HUES6 (cell line): ENCODE measurements at regions not wholly inside any gene's neighbourhood (a gene's known extent, or its start where the extent isn't known, plus 50 kb on each side); places are given as distances from the start of the nearest gene placed in this dataset.
"Not testable (repeated sequence)": the region's sequence is repeated elsewhere in the genome, so short reads cannot be mapped to it uniquely, and the experiment has no call there.

Source experiments
- H3K27ac ChIP-seq: 2 replicates; pipeline ENCODE4 v1.7.0; 2013; ENCODE audit warnings: low read depth, mild to moderate bottlenecking, low read length, inconsistent platforms
- H3K27me3 ChIP-seq: 2 replicates; pipeline ENCODE4 v1.6.1; 2013; ENCODE audit warnings: low read length; ENCODE audit not compliant: control insufficient read depth, insufficient read depth
- H3K36me3 ChIP-seq: 2 replicates; pipeline ENCODE4 v1.6.1; 2013; ENCODE audit warnings: low read length; ENCODE audit not compliant: control insufficient read depth, insufficient read depth
- H3K4me1 ChIP-seq: 2 replicates; pipeline ENCODE4 v1.6.1; 2013; ENCODE audit warnings: low read length; ENCODE audit not compliant: control insufficient read depth, insufficient read depth
- H3K4me3 ChIP-seq: 2 replicates; pipeline ENCODE4 v1.5.1; 2013; ENCODE audit warnings: low read depth, low read length
- H3K9ac ChIP-seq: one replicate; pipeline ENCODE4 v1.6.1; 2013; ENCODE audit warnings: mild to moderate bottlenecking, low read length
- H3K9me3 ChIP-seq: 2 replicates; pipeline ENCODE4 v1.6.1; 2013; ENCODE audit warnings: low read depth, low read length; ENCODE audit not compliant: control insufficient read depth, insufficient read depth

DNA sequence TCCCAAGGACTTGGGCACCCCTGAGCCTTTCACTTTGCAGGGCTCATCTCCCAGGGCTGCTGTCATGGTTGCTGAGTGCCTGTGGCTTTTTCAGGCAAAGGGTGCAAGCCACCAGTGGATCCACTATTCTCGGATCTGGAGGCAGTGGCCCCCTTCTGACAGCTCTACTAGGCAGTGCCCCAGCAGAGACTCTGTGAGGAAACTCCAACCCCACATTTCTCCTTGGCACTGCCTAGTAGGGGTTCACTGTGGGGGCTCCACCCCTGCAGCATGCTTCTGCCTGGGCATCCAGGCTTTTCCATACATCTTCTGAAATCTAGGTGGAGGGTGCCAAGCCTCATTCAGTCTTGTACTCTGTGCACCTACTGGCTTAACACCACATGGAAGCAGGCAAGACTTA is 675.0 kb upstream of the MBL2 start:
- Histone ChIP-seq H3K36me3 (0 out of 2 replicates have a peak, but pooled peaks cover 7% of the 10 kb centered on the region), H3K27ac (no peak overlapping the region), H3K4me1 (no peaks in the 10 kb centered on the region), H3K9me3 (peaks cover 29% of the 10 kb centered on the region), H3K9ac (no peak overlapping the region), H3K4me3 (no peak overlapping the region), H3K27me3 (no peaks in the 10 kb centered on the region)

DNA sequence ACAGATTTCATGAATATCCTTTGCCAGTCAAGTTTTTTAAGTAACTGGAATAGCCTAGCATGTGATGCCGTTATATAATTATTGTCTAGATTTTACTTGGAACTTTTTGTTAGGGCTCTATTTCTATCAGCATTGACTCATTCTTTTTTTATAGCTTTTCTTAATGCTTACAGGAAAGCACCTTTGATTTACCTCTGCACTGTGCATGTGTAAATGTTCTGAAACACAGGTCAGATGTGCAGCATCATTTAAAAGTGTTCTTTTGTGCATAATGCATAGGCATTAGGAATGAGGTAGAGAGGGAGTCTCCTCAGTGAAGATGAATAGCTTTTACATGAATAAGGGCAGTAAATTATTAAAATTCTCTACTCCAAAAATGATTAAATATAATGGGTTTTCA is 669.3 kb upstream of the MBL2 start:
- Histone ChIP-seq H3K27ac (no peak overlapping the region), H3K9ac (no peak overlapping the region), H3K36me3 (0 out of 2 replicates have a peak, but pooled peaks cover 1% of the 10 kb centered on the region), H3K27me3 (no peaks in the 10 kb centered on the region), H3K4me1 (no peaks in the 10 kb centered on the region; the same call in 1 of the 2 replicates), H3K9me3 (peaks cover 8% of the 10 kb centered on the region), H3K4me3 (no peak overlapping the region)

DNA sequence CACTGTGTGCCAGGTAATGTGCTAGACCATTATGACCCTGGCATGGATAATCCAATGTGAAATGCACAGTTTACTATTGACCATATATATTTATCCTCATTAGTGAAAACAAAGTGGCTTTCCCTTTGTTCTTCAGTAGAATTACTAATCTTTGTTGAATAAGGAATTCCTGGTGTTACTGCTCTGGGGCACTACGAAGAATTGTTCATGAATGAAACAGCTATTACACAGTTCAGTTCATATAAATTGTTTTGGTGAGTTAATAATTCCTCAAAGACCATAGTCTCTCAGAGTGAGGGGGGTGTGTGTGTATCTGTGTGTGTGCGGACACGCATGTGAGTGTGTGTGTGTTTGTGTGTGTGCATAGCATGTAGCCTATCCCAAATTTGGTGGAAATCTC is 668.0 kb upstream of the MBL2 start:
- Histone ChIP-seq H3K4me1 (no peaks in the 10 kb centered on the region; the same call in 1 of the 2 replicates), H3K27me3 (no peaks in the 10 kb centered on the region), H3K9me3 (no peaks in the 10 kb centered on the region; the same call in 1 of the 2 replicates), H3K9ac (no peak overlapping the region), H3K4me3 (no peak overlapping the region), H3K27ac (no peak overlapping the region), H3K36me3 (no peaks in the 10 kb centered on the region)

DNA sequence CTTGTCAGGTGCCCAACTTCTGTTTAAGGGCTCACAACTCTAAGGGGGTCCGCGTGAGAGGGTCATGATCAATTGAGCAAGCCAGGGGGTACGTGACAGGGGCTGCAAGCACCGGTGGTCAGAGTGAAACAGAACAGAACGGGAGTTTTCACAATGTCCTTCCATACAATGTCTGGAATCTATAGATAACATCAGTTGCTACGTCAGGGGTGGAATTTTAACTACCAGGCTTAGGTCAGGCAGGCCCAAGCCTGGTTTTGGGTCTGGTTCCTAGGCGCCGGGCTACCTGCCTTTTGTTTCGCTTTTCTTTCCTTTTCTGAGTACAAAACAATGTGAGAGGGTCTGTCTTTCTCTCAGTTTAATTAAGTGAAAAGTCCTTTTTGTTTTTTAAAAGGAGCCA is 666.5 kb upstream of the MBL2 start:
- H3K36me3 ChIP-seq, H3K4me3 ChIP-seq, H3K27me3 ChIP-seq, H3K4me1 ChIP-seq, H3K9ac ChIP-seq, H3K9me3 ChIP-seq: not testable (repeated sequence)
- peak overlapping the region; percentile 41; the same call in 1 of the 2 replicates for H3K27ac ChIP-seq

DNA sequence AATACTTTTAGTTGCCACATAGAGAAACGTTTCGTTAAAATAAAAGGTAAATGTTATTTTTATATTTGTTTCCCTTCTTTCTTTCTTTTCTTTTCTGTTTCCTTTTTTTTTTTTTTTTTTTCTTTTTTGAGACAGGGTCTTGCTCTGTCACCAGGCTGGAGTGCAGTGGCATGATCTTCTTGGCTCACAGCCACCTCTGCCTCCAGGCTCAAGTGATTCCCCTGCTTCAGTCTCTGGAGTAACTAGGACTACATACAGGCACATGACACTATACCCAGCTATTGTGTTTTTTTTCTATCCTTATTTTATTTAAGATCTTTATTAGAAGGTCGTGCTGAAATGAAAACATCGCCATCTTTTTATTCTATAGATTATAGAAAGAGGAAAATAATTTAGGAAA is 661.8 kb upstream of the MBL2 start:
- Histone ChIP-seq H3K27ac (no peak overlapping the region), H3K36me3 (no peaks in the 10 kb centered on the region), H3K4me1 (no peaks in the 10 kb centered on the region; the same call in 1 of the 2 replicates), H3K9ac (no peak overlapping the region), H3K4me3 (no peak overlapping the region), H3K9me3 (no peaks in the 10 kb centered on the region; the same call in 1 of the 2 replicates), H3K27me3 (no peaks in the 10 kb centered on the region)

DNA sequence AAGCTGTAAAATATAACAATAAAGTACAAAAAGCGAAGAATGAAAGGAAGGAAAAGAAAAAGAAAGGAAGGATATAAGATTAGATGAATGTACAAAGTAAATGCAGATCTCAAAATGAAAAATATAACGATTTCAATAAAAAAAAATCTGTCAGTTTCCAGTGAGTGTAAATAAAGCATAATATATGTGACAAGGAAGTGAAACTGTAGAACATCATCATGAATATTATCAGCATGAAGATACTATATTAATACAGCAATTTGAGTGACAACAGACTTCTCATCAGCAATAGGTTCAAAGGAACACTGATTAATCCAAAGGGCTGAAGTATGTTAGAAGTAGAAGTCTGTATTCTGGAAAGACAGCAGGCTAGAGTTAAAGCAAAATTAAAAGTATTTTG is 659.5 kb upstream of the MBL2 start:
- Histone ChIP-seq H3K9ac (no peak overlapping the region), H3K27ac (no peak overlapping the region), H3K36me3 (no peaks in the 10 kb centered on the region), H3K9me3 (no peaks in the 10 kb centered on the region), H3K4me1 (no peaks in the 10 kb centered on the region; the same call in 1 of the 2 replicates), H3K27me3 (no peaks in the 10 kb centered on the region), H3K4me3 (no peak overlapping the region)

DNA sequence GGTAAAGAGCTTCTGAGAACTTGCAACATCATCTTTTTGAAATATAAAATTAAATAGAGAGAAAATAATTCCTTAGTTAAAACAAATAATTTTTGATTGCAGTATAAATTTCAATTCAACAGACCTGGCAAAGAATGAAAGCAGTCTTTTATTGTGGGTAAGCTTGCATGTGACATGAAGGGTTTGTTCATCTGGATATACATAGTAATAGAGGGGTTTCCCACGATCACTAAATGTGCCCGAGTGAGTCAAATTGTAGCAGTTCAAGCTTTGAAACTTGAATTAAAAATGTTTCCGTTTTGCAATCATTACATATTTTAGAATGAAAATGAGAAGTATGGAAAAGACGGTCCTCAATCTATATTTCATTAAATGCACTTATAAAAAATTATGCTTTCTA is 658.4 kb upstream of the MBL2 start:
- peaks cover 6% of the 10 kb centered on the region for H3K9me3 ChIP-seq
- H3K36me3 ChIP-seq = no peaks in the 10 kb centered on the region
- H3K4me1 ChIP-seq = no peaks in the 10 kb centered on the region; the same call in 1 of the 2 replicates
- H3K27me3 ChIP-seq = no peaks in the 10 kb centered on the region
- no peak overlapping the region for H3K4me3 ChIP-seq
- H3K9ac ChIP-seq = no peak overlapping the region
- H3K27ac ChIP-seq = no peak overlapping the region

DNA sequence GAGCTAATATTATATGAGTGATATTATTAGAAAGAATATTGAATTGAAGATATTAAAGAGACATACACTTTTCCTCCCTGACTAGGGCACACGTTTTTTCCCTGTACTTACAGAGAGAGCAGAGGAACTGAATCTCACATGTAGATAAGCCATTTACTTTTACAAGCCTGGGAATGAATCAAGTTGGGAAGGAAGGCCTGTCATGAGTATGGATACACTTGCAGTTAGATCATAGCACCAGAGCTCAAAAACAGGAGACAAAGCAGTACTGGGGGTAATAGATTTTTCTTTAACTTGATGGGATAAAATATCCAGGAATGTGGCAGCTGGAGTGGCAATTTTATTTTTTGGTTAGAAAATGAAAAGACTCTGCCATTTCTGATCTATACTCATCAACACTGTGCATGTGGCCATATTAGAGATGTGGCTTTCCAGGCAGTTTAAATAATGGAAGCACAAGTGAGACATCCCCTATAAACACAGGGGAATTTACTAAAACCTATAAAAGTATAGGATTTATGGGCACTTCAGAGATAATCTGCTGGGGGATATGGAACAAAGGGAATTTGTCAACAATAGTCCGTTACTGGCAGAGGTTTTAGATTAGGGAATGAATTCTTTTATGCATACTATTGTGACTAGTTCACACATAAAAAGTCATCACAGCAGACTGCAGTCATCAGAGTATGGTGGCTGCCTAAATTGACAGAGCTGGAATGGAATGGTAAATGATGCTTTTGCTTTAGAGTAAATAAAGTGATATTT is 657.7 kb upstream of the MBL2 start:
- H3K4me1 ChIP-seq = no peaks in the 10 kb centered on the region; the same call in 1 of the 2 replicates
- peaks cover 12% of the 10 kb centered on the region for H3K9me3 ChIP-seq
- no peak overlapping the region for H3K4me3 ChIP-seq
- H3K27me3 ChIP-seq = no peaks in the 10 kb centered on the region
- H3K27ac ChIP-seq = no peak overlapping the region
- no peak overlapping the region for H3K9ac ChIP-seq
- peaks cover 3% of the 10 kb centered on the region; the same call in 1 of the 2 replicates for H3K36me3 ChIP-seq

DNA sequence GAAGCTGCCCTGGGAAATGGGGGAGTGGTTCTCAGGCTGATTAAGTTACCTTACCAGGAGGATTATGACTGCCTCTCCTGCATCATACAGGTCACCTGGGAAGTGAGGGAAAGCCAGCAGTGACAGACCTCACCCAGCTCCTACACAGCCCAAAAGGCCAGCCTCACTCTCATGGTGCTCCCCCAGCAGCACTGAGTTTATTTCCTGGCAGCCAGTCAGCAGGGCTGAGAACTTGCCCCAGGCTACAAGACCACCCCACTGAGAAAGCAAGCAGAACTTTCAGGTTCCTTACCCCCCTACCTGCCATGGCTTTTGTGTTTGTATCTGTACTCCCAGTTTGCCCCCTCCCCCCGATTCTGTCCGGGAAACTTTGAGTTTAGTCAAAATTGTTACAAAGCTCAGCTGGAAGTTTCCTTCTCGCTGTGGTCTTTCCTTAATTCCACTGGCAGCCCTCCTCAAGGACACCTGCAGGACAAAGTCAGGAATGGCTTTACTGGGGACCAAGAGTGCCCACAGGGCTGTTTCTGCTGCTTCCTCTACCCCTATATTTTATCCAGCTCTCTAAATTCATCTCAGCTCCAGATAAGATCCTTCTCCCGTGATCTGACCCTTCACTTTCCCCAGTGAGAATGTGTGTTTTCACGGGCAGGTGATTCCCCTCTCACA is 649.8 kb upstream of the MBL2 start:
- Histone ChIP-seq H3K4me3 (no peak overlapping the region), H3K27me3 (no peaks in the 10 kb centered on the region), H3K4me1 (no peaks in the 10 kb centered on the region), H3K9ac (no peak overlapping the region), H3K27ac (no peak overlapping the region), H3K36me3 (peaks cover 3% of the 10 kb centered on the region; the same call in 1 of the 2 replicates), H3K9me3 (peaks cover 22% of the 10 kb centered on the region)

DNA sequence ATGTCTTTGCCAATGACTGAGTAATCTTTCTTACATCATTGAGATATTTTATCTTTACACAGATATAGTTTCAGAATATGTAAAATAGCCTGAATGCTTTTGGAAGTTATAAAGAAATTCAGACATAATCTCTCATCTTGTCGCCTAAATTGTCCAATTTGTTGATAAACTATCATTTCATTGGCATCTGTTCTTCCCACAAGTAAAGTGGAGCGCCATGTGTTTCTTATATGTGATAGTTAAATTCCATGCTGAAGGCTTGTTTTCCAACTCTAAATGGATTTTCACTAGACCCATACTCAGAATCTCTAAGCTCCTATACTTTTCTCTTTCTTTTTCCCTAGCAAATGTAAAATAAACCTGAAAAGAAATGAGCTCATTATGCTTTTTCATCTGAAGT is 640.1 kb upstream of the MBL2 start:
- H3K4me1 ChIP-seq = no peaks in the 10 kb centered on the region
- H3K9me3 ChIP-seq = peaks cover 11% of the 10 kb centered on the region
- no peaks in the 10 kb centered on the region for H3K27me3 ChIP-seq
- no peak overlapping the region for H3K27ac ChIP-seq
- no peak overlapping the region for H3K9ac ChIP-seq
- H3K4me3 ChIP-seq = no peak overlapping the region
- H3K36me3 ChIP-seq = no peaks in the 10 kb centered on the region

DNA sequence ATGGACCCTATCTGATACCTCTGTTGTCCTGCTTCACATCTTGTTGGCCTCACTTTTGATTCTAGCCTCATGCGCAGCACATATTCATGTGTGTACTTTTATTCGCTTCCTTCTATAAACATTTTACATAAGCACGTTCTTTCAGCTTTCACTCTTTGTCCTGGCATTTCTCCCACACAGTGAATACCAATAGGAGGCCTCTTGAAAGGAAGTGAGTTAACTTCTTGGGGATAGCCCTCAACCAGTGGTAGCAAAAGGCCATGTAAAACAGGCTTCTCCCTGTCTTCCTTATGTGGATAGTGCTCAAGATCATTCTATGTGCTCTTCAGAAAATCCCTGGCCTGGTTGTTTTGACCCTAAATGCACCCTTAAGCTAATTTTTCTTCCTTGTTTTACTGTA is 633.9 kb upstream of the MBL2 start:
- Histone ChIP-seq H3K4me1 (no peaks in the 10 kb centered on the region), H3K4me3 (no peak overlapping the region), H3K36me3 (no peaks in the 10 kb centered on the region), H3K9me3 (peaks cover 2% of the 10 kb centered on the region; the same call in 1 of the 2 replicates), H3K27ac (no peak overlapping the region), H3K27me3 (no peaks in the 10 kb centered on the region), H3K9ac (no peak overlapping the region)
